ENCODE measurements at regions not wholly inside any gene's neighbourhood (a gene's known extent, or its start where the extent isn't known, plus 50 kb on each side); places are given as distances from the start of the nearest gene placed in this dataset.

GRCh38 chr3:182216311-182216970 is 504.7 kb downstream of the SOX2 start:
- no peak for DNase-seq (ENCODE audit: low read depth)

- no peak for DNase-seq (ENCODE audit: low read depth)
Observed at GRCh38 chr3:182220013-182220412, 508.3 kb downstream of the SOX2 start.

DNA sequence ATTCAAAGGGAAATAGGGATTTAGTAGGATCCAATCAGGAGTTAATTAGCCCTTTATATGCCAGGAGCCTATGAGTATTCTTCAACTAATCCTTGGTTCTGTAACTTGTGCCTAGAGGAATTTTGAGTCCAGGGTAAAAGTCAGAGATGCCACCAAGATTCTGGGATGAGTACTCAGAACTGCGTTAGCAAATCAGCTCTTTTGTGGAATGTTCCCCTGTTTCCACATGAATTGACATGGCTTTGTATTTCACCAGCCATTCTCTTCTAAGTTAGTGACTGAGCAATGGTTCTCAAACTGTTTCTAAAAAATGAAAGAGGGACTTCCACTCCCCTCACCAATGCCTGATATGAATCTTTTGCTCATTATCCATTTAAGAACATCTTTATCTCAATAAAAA is 508.7 kb downstream of the SOX2 start:
- DNase-seq (ENCODE audit: low read depth) = no peak

DNA sequence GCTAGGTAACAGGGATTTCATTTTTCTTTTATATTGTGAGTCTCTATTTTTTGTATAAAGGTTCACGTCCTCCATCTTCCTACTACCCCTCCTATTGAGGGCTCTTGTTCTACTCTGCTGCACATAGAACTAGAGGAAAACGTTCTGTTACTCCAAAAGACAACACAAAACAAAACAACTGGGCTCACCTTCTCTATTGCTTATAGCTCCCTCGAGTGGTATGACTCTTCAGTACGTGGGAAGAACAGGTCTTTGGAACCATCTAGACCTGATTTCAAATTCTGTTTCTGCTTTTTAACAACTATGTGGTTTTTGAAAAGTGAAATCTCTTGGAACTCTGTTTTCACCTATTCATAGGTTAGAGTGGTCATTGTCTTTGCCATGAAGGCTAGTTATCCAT is 515.3 kb downstream of the SOX2 start:
- DNase-seq (ENCODE audit: low read depth) = no peak

DNA sequence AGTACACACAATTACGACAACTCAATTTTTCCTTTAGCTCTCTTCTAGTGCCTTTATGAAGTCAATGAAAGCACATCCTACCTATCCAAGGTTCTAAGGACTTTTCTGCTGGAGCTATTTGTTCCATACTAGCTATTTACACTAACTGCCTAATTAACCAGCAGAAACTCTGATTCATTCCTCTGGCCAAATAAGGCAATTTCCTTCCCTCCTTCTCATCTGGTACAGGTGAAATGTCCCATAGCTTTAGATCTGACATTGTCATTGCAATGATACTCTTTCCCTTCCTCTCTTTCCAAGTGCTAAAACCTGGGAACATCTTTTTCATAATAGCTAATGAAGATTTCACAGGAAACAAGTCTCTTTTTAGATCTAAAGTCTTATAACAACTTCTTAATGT is 521.7 kb downstream of the SOX2 start:
- DNase-seq (ENCODE audit: low read depth) = no peak

GRCh38 chr3:182233957-182234356 is 522.2 kb downstream of the SOX2 start:
- DNase-seq (ENCODE audit: low read depth) = no peak

DNA sequence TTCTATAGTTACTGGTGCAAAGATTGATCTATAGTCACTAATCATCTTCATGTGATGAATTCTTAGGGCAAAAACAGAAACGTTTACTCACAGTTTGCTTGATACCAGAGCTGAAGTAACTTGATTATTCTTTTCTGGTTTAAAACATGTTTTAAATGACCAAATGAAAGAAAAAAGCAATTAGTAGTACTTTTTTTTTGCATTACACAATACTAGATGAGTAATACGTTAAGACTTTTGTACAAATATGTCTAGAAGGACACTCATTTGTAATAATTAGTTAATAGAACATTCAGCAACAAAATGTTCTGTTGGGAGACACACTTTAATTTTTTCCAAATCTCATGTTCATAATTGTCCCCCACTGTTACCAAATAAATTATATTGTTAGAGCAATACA is 523.2 kb downstream of the SOX2 start:
- no peak for DNase-seq (ENCODE audit: low read depth)

- DNase-seq (ENCODE audit: low read depth) = no peak
Observed at GRCh38 chr3:182235504-182235903, 523.8 kb downstream of the SOX2 start.

DNA sequence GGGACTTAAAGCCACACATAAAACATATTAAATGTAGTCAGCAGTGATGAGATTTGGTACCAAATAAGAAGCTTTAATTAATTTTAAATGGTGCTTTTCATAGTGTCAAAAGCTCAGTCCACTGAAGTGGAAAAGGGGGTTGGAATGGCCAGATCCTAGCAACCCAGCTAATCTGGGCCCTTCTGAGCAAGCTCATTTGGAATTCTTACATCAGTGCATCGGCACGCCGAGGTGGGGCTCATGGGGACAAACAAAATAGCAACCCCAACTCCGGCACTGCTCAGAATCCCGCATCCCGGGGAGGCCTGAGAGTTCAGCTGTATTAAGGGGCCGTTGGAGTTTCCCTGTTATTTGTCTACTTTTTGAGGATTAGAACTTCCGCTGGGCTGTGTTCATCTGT is 526.4 kb downstream of the SOX2 start:
- DNase-seq (ENCODE audit: low read depth) = no peak

- no peak for DNase-seq (ENCODE audit: low read depth)
Observed at GRCh38 chr3:182239316-182239715, 527.6 kb downstream of the SOX2 start.

DNA sequence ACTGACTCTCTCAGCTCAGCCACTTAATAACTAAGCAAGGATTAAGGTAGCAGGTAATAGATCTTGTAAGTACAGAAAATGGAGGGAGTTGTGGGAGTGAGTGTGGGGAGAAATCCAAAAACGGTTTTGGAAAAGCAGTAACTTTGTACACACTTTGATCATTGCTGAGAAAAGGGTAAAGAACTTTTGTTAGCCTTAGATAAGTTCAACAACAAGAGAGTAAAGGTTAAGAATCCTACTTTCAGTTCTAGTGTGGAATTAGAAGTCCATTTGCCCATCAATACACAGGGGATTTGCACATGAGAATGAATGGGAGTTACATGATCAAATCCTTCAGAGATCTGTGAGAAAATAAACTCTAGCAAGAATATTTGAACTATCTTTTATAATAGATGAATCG is 528.7 kb downstream of the SOX2 start:
- no peak for DNase-seq (ENCODE audit: low read depth)

GRCh38 chr3:182241196-182241765 is 529.6 kb downstream of the SOX2 start:
- DNase-seq (ENCODE audit: low read depth) = no peak

- no peak for DNase-seq (ENCODE audit: low read depth)
Observed at GRCh38 chr3:182241766-182242488, 530.2 kb downstream of the SOX2 start.

GRCh38 chr3:182242489-182242942 is 530.8 kb downstream of the SOX2 start:
- DNase-seq (ENCODE audit: low read depth) = no peak

GRCh38 chr3:182243625-182244024 is 531.9 kb downstream of the SOX2 start:
- no peak for DNase-seq (ENCODE audit: low read depth)

DNA sequence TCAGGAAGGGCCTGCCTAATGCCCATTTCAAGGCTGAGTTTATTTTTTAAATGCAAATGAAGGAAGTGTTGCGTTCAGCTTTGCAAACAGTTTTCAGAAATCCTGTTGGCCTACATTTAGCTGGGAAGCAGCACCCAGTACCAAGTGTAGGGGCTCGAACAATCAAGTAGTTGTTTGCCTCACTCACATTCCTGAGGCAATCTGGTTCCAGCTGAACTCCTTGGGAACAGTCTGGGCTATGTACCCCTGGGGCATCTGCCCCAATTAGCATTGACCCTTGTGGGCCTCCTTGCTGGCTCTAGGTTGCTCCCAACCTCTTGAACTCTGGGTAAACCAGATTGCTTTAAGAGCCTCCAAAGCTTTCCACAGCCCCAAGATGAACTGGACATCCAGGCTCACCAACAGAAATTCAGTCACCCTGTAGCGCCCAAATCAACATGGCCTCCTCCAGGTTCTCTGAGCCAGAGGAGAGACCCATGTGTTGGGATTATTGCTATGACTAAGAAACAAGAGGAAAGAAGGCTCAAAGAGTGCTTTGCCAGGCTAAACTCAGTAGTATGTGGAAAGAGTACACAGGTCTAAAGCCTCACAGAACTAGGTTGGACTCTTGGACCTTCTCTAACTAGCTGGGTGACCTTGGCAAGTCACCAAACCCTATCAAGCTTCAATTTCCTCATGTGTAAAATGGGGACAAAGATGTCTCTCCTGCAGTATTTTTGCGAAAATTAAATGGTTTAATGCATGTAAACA is 532.7 kb downstream of the SOX2 start:
- no peak for DNase-seq (ENCODE audit: low read depth)

DNA sequence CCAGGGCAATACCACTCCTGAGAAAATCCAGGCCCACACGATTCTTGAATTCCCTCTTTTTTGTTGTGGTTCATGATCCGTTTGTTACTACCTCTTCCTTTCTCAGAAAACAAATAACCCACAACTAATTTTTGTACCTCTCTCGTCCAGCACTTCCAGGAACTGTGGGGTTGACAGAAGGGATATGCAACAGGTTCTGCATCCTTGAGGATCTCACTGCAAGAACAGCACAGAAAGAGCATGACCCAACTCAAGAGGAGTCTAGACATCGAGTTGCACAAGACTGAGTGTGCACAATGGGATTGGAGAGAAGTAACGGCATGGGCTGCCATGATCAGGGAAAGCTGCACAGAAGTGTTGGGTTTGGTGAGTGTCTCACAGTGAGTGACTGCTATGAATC is 533.3 kb downstream of the SOX2 start:
- no peak for DNase-seq (ENCODE audit: low read depth)

DNA sequence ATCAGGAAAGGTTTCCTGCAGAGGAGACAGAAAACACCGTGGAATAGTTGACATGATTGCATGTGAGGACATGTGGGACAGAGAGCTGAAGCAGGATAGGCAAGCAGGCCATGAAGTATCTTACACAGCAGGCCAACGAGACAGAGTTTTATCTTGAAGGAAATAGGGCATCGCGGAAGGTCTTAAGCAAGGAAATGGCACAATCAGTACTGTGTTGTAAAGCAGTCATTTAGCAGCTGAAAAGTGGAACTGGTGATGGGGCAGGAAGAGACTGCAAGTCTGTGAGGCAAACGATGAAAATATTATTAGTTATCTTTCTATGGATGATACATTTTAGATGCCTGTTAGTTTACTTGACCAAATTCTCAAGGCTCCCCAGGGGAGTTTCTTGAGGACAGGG is 535.1 kb downstream of the SOX2 start:
- DNase-seq (ENCODE audit: low read depth) = no peak

GRCh38 chr3:182248349-182248880 is 536.7 kb downstream of the SOX2 start:
- no peak for DNase-seq (ENCODE audit: low read depth)

DNA sequence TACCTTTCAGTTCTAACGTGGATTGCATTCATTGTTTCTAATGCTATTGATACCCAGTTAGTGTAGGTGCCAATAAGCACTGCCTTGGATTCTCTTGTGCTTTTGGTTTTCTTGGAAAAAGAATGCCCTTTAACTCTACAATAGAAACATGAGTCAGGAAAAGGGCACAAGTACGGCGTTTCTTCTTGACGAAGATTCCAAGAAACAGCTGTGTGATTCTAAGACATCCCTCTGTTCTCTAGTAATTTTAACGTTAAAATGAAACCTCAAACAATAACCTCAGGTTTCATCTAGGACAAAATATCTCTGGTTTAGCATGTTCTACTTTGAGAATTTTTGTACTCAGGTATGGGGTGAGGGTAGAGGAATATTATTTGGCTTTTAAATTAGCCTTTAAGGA is 540.5 kb upstream of the ATP11B start:
- DNase-seq (ENCODE audit: low read depth) = no peak

GRCh38 chr3:182255158-182255557 is 538.1 kb upstream of the ATP11B start:
- no peak for DNase-seq (ENCODE audit: low read depth)

- no peak for DNase-seq (ENCODE audit: low read depth)
Observed at GRCh38 chr3:182257361-182257760, 535.9 kb upstream of the ATP11B start.

Measured in fibroblast of gingiva (primary cell).